SIG-M5 treated with dmso at 0.1 percent for 504 hours (cell line): ENCODE measurements at regions not wholly inside any gene's neighbourhood (a gene's known extent, or its start where the extent isn't known, plus 50 kb on each side); places are given as distances from the start of the nearest gene placed in this dataset.
"Not testable (repeated sequence)": the region's sequence is repeated elsewhere in the genome, so short reads cannot be mapped to it uniquely, and the experiment has no call there.

Experiments used
- DNase-seq: peaks from one replicate; lab custom pipeline; 2025; ENCODE audit not compliant: unreplicated experiment; lab: John Stamatoyannopoulos, UW

- no peak for DNase-seq
These were observed 183.1 kb downstream of the C16orf95 start for GRCh38 chr16:87133966-87134627.

GRCh38 chr16:87134628-87134995, 182.6 kb downstream of the C16orf95 start:
- no peak for DNase-seq

GRCh38 chr16:87135246-87136030, 181.8 kb downstream of the C16orf95 start:
- DNase-seq, result no peak

DNA sequence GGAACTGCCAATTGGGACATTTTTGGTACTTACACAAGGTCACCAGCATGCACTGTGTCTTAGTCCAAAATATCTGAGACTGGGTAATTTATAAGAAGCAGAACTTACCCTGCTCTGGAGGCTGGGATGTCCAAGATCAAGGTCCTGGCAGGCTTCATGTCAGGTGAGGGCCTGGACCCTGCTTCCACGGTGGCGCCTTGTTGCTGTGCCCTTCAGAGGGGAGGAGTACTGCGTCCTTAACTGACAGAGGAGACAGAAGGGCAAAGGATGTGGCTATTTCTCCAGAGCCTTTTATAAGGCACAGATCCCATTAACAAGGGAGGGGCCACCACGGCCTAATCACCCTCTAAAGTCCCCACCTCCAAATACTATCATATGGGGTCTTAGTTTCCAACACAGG, 178.9 kb downstream of the C16orf95 start:
- no peak for DNase-seq

DNA sequence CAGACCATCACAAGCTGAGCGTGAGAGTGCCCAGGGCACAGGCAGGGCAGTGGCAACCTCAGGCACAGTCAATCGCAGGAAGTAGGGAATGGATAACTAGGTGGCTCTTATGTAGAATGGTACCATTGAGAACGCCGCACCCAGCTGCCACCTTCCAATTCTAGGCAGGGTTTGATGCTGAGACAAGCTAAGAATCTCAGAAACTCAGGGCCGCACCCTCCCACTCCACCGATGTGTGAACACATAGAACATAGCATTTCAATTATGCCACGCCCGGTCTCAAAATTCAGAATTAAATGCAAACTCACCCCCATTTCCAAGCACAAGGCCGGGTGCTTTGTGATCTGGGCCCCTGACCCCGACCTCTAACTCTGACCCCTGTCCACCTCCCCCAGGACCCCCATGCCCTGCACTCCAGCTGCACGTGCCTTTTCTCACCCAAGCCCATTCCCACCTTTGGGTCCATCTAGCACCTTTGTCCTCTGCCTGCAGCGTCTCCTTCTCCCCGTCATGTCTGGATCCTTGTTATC, 178.4 kb downstream of the C16orf95 start:
- no peak for DNase-seq

- DNase-seq, result no peak
These were observed 176.7 kb downstream of the C16orf95 start for GRCh38 chr16:87140211-87141200.

GRCh38 chr16:87141402-87141801, 175.8 kb downstream of the C16orf95 start:
- no peak for DNase-seq

GRCh38 chr16:87143661-87144121, 173.5 kb downstream of the C16orf95 start:
- DNase-seq, result no peak

GRCh38 chr16:87144232-87144631, 173.0 kb downstream of the C16orf95 start:
- DNase-seq, result no peak

DNA sequence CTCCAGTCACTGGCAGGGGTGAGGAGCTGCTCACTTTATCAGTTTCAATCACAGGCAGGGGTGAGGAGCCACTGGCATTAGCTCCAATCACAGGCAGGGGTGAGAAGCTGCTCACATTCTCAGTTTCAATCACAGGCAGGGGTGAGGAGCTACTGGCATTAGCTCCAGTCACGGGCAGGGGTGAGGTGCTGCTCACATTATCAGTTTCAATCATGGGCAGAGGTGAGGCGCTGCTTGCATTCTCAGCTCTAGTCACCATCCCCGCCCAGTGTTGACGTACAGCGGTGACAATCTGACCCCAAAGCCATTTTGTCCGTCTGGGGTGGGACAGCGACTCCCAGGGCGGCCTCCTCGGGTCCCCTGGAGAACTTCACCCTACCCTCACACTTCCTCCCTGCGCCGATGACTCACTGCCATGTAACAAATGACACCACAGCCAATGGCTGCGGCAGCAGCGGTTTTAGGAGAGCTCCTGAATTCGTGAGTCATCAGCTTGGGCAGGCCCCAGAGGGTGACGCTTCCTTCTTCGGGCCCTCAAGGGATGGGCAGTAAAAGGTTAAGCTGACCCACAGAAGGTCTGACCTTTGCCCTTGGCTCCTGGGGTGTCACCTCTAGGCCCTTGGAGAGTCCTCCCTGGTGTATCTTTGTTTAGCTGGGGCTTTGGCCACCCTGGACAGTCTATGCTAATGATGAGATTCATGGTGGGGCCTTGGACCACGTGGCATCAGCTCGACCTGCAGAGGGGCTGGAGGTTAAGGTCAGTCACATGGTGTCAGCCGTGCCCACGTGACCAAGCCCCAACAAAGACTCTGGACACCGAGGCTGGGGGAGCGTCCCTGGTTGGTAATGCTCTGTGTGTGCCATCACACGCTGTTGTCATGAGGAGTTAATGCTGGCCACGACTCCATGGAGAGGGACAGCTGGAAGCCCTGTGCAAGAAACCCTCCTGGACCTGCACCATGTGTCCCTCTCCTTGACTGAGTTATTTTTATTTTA, 171.7 kb downstream of the C16orf95 start:
- DNase-seq, result peak; percentile 85

DNA sequence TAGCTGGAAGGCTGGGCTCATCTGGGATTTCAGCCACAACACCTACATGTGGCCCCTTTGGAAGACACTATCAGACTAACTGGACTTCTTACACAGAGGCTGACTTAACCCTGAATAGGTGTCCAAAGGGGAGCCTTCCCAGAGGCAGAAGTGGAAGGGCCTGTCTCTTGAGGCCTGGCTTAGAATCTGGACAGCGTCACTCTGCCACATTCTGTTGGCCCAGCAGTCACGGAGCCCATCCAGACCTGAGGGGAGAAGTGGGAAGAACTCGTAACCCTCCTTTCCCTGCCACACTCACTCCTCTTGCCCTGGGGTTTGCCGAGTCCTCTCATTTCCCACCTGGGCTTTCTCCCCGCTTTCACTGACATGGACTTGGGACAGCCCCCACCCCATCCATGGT, 170.5 kb downstream of the C16orf95 start:
- DNase-seq, result no peak

- no peak for DNase-seq
These were observed 168.1 kb downstream of the C16orf95 start for GRCh38 chr16:87149051-87149450.

DNA sequence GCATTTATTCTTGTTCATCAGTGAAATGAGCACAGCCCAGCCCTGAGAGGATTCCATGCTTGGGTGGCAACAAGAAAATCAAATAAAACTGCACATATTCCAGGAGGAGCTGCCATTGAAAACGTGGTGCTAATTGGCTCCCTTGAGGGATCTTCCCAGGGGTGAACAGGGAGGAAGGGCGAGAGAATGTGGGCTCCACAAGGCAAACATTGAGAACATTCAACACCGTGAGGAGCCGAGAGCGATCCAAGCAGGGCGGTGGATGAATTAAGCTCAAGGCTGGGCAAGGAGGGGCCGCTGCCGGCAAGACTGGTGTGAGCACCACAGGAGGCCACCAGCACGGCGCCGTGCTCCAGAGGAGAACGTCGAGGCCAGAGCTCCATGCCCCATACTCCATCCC, 166.9 kb downstream of the C16orf95 start:
- no peak for DNase-seq

DNA sequence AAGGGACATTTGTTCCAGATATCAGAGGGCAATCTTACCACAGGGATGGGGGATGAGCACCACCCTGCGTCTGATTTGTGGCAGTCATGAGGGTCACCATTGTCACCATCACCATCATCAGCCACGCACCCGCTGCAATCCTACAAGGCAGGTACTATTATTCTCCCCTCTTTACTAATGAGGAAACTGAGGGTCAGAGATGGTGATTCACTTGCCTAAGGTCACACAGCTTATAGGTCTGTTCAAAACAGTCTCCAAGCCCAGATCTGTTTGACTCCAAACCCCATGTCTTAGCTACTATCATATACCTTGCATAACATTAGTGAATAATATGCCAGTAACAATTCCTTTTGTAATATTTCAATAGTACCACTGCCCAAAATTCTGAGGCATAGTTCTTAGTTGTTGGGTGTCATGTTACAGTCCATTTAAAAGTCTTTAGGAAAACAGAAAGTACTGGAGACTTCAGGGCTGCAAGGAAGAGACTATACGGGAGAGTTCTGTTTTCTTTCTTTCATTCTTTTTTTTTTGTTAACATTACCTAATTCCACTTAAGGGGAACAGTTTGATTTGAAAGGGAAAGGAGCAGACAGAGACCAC, 166.4 kb downstream of the C16orf95 start:
- no peak for DNase-seq

DNA sequence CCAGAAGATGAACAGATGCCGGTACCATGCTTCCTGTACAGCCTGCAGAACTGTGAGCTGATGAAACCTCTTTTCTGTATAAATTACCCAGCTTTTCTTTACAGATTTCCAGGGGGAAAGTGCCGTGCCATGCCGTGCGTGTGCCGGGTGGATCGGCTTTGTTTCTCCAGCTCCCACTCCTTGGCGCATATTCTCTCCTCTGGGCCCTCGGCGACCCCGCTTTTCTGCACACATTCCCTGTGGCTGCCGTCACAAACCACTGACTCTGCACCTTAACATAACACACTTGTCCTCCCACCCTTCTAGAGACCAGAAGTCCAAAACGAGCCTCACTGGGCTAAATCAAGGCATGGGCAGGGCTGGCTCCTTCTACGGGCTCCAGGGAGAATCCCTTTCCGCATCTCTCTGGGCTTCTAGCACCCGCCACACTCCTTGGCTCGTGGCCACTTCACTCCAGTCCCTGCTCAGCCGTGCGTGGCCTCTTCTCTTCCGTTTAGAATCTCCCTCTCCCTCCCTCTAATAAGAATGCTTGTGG, 164.9 kb downstream of the C16orf95 start:
- DNase-seq, result no peak

- DNase-seq, result no peak
These were observed 163.9 kb downstream of the C16orf95 start for GRCh38 chr16:87153326-87153725.

GRCh38 chr16:87155315-87155714, 161.9 kb downstream of the C16orf95 start:
- not testable (repeated sequence) for DNase-seq

- no peak for DNase-seq
These were observed 161.0 kb downstream of the C16orf95 start for GRCh38 chr16:87156195-87156594.

DNA sequence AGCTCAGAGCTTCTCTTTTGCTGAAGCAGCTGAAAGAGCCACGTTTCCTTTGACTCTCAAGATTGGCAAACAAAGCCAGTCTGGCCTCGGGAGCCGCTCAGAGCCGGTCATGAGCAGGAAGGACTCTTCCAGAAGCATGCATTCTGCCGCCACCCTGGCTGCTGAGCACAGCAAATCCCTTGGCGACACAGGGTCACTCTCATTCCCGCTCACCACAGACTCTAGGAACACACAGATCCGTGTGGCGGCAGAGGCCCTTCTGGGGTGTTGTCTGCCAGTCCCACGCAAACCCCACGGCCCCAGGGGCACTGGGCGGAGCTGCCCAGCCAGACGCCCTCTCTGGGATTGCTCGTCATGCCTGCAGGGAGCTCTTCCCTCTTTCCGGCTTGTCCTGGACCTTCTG, 157.0 kb downstream of the C16orf95 start:
- no peak for DNase-seq
